NCI-H510A (cell line): ENCODE measurements at regions not wholly inside any gene's neighbourhood (a gene's known extent, or its start where the extent isn't known, plus 50 kb on each side); places are given as distances from the start of the nearest gene placed in this dataset.

Experiments used
- DNase-seq: peaks from one replicate; lab custom pipeline; 2025; lab: John Stamatoyannopoulos, UW

GRCh38 chr2:103276869-103277268, 515.0 kb downstream of the TMEM182 start:
- DNase-seq: no peak

GRCh38 chr2:103284750-103285149, 522.9 kb downstream of the TMEM182 start:
- DNase-seq: no peak

- no peak for DNase-seq
Measured at GRCh38 chr2:103285354-103285753, 523.5 kb downstream of the TMEM182 start.

GRCh38 chr2:103287746-103288145, 525.9 kb downstream of the TMEM182 start:
- no peak for DNase-seq

GRCh38 chr2:103288696-103289095, 526.9 kb downstream of the TMEM182 start:
- no peak for DNase-seq

- DNase-seq: no peak
Measured at GRCh38 chr2:103289105-103289725, 527.4 kb downstream of the TMEM182 start.

GRCh38 chr2:103292573-103292972, 530.7 kb downstream of the TMEM182 start:
- no peak for DNase-seq

GRCh38 chr2:103293067-103293741, 531.4 kb downstream of the TMEM182 start:
- DNase-seq: no peak

- DNase-seq: no peak
Measured at GRCh38 chr2:103293742-103294077, 531.9 kb downstream of the TMEM182 start.

- DNase-seq: no peak
Measured at GRCh38 chr2:103294420-103294819, 532.6 kb downstream of the TMEM182 start.

- no peak for DNase-seq
Measured at GRCh38 chr2:103295591-103295990, 533.8 kb downstream of the TMEM182 start.

- no peak for DNase-seq
Measured at GRCh38 chr2:103324671-103325070, 562.8 kb downstream of the TMEM182 start.

GRCh38 chr2:103327386-103327785, 565.6 kb downstream of the TMEM182 start:
- no peak for DNase-seq

GRCh38 chr2:103327966-103328365, 566.1 kb downstream of the TMEM182 start:
- DNase-seq: no peak

- no peak for DNase-seq
Measured at GRCh38 chr2:103335403-103335802, 573.6 kb downstream of the TMEM182 start.

GRCh38 chr2:103338819-103339218, 577.0 kb downstream of the TMEM182 start:
- no peak for DNase-seq

GRCh38 chr2:103346780-103347179, 584.9 kb downstream of the TMEM182 start:
- no peak for DNase-seq

GRCh38 chr2:103353774-103354173, 591.9 kb downstream of the TMEM182 start:
- DNase-seq: peak; percentile 33

- DNase-seq: no peak
Measured at GRCh38 chr2:103355287-103355686, 593.5 kb downstream of the TMEM182 start.

GRCh38 chr2:103361712-103362111, 599.9 kb downstream of the TMEM182 start:
- DNase-seq: no peak

GRCh38 chr2:103363639-103364038, 601.8 kb downstream of the TMEM182 start:
- DNase-seq: no peak

GRCh38 chr2:103364177-103364576, 602.3 kb downstream of the TMEM182 start:
- DNase-seq: no peak

GRCh38 chr2:103365071-103365470, 603.2 kb downstream of the TMEM182 start:
- no peak for DNase-seq

- DNase-seq: no peak
Measured at GRCh38 chr2:103367877-103368276, 606.0 kb downstream of the TMEM182 start.
